ENCODE measurements at regions not wholly inside any gene's neighbourhood (a gene's known extent, or its start where the extent isn't known, plus 50 kb on each side); places are given as distances from the start of the nearest gene placed in this dataset.

GRCh38 chr1:869499-870244 is 54.1 kb upstream of the SAMD11 start:
- TF ChIP-seq CTCF (IDR thresholded peaks at IDR 0.05; ENCODE audit: insufficient read depth, low read depth, low read length): peak; percentile 64
- peak; percentile 31 for DNase-seq (ENCODE audit: low read depth)

More at GRCh38 chr1:869499-870244, 54.1 kb upstream of the SAMD11 start:
- no peak overlapping the region for H3K4me3 ChIP-seq (ENCODE audit: low read depth, low read length)
